IMR-90 (cell line): ENCODE measurements at regions not wholly inside any gene's neighbourhood (a gene's known extent, or its start where the extent isn't known, plus 50 kb on each side); places are given as distances from the start of the nearest gene placed in this dataset.

Experiments
- ATAC-seq: fragments of 200-7000 bp; cut with Tn5 transposase; 2 replicates; pipeline ENCODE4 v1.9.1; 2020; ENCODE audit warnings: low read depth, mild to moderate bottlenecking, moderate library complexity
- BruUV-seq: library from RNA; stranded (reverse); fragments of 400-500 nt; replicated peaks from 2 replicates; lab custom pipeline; 2021; lab: Mats Ljungman, UMichigan
- CTCF ChIA-PET: fragments of 300-600 bp; formaldehyde crosslinking; extraction: SDS; loops from one replicate; lab custom pipeline; 2021; ENCODE audit warnings: antibody characterized with exemption; lab: Yijun Ruan, JAX
- POLR2A ChIA-PET: fragments of 300-600 bp; sonication (Branson Sonifier 250); formaldehyde crosslinking; loops from one replicate; lab custom pipeline; 2022; ENCODE audit warnings: antibody characterized with exemption; ENCODE audit not compliant: unreplicated experiment; lab: Charles Lee
- DNase-seq: peaks from one replicate; pipeline ENCODE4 v3.0.0; 2013
- H2AFZ ChIP-seq: replicated peaks from 2 replicates; pipeline ENCODE3; 2013; ENCODE audit warnings: low read length, mild to moderate bottlenecking; ENCODE audit not compliant: poor library complexity
- H2AK5ac ChIP-seq: 2 replicates; pipeline ENCODE4 v1.6.1; 2013; ENCODE audit warnings: low read depth, low read length, inconsistent platforms
- H2AK9ac ChIP-seq: replicated peaks from 2 replicates; pipeline ENCODE3; 2013; ENCODE audit warnings: mild to moderate bottlenecking, low read depth, low read length, moderate library complexity; ENCODE audit not compliant: poor library complexity
- H2BK120ac ChIP-seq: 2 replicates; pipeline ENCODE4 v1.6.1; 2013; ENCODE audit warnings: low read depth, low read length, inconsistent platforms
- H2BK15ac ChIP-seq: 3 replicates; pipeline ENCODE4 v1.6.1; 2013; ENCODE audit warnings: low read depth, low read length, inconsistent platforms
- H2BK20ac ChIP-seq: 2 replicates; pipeline ENCODE4 v1.6.1; 2013; ENCODE audit warnings: low read depth, mild to moderate bottlenecking, inconsistent platforms, low read length, moderate library complexity
- H2BK5ac ChIP-seq: 2 replicates; pipeline ENCODE4 v1.6.1; 2013; ENCODE audit warnings: mild to moderate bottlenecking, low read depth, low read length, inconsistent platforms; ENCODE audit not compliant: poor library complexity, severe bottlenecking
- H3K14ac ChIP-seq: replicated peaks from 2 replicates; pipeline ENCODE4 v1.6.1; 2013; ENCODE audit warnings: low read depth, low read length, inconsistent platforms
- H3K18ac ChIP-seq: 2 replicates; pipeline ENCODE4 v1.6.1; 2013; ENCODE audit warnings: low read depth, low read length, control low read depth
- H3K23ac ChIP-seq: 2 replicates; pipeline ENCODE4 v1.6.1; 2013; ENCODE audit warnings: low read depth, low read length, inconsistent platforms
- H3K27ac ChIP-seq: 2 replicates; pipeline ENCODE4 v1.5.1; 2013; ENCODE audit warnings: mild to moderate bottlenecking, control low read depth, low read length; ENCODE audit not compliant: insufficient read depth
- H3K27me3 ChIP-seq: 2 replicates; pipeline ENCODE4 v1.6.1; 2013; ENCODE audit warnings: low read length; ENCODE audit not compliant: control insufficient read depth, insufficient read depth
- H3K36me3 ChIP-seq: 2 replicates; pipeline ENCODE4 v1.6.1; 2013; ENCODE audit warnings: low read length, mixed read lengths; ENCODE audit not compliant: control insufficient read depth, insufficient read depth
- H3K4ac ChIP-seq: 2 replicates; pipeline ENCODE4 v1.6.1; 2013; ENCODE audit warnings: low read depth, low read length, inconsistent platforms
- H3K4me1 ChIP-seq: 2 replicates; pipeline ENCODE4 v1.6.1; 2013; ENCODE audit warnings: low read length, mixed read lengths; ENCODE audit not compliant: control insufficient read depth, insufficient read depth
- H3K4me2 ChIP-seq: 2 replicates; pipeline ENCODE4 v1.6.1; 2013; ENCODE audit warnings: low read depth, mild to moderate bottlenecking, control low read depth, low read length, moderate library complexity
- H3K4me3 ChIP-seq: 2 replicates; pipeline ENCODE4 v1.5.1; 2013; ENCODE audit warnings: low read depth, mild to moderate bottlenecking, control low read depth, low read length, moderate library complexity; ENCODE audit not compliant: insufficient read depth
- H3K56ac ChIP-seq: 2 replicates; pipeline ENCODE4 v1.6.1; 2013; ENCODE audit warnings: low read length, inconsistent platforms; ENCODE audit not compliant: insufficient read depth; ENCODE audit errors: extremely low read depth
- H3K79me1 ChIP-seq, 2 experiments: 2 replicates each; pipeline ENCODE4 v1.6.1; 2013; ENCODE audit warnings: low read length in 2 of 2, inconsistent platforms in 1 of 2, low read depth in 1 of 2
- H3K9ac ChIP-seq: 2 replicates; pipeline ENCODE4 v1.6.1; 2013; ENCODE audit warnings: low read depth, low read length, control low read depth
- H3K9me1 ChIP-seq: 2 replicates; pipeline ENCODE4 v1.6.1; 2013; ENCODE audit warnings: low read length, inconsistent platforms; ENCODE audit not compliant: insufficient read depth
- H3K9me3 ChIP-seq: 2 replicates; pipeline ENCODE4 v1.6.1; 2013; ENCODE audit warnings: low read length; ENCODE audit not compliant: control insufficient read depth, insufficient read depth
- H4K20me1 ChIP-seq: 2 replicates; pipeline ENCODE4 v1.6.1; 2013; ENCODE audit warnings: low read length, inconsistent platforms; ENCODE audit not compliant: insufficient read depth
- H4K5ac ChIP-seq: 2 replicates; pipeline ENCODE4 v1.6.1; 2013; ENCODE audit warnings: mild to moderate bottlenecking, low read depth, low read length, control low read depth
- H4K8ac ChIP-seq, 2 experiments: 2 replicates each; pipeline ENCODE4 v1.6.1; 2013; ENCODE audit warnings: low read depth in 2 of 2, low read length in 2 of 2, control low read depth in 1 of 2, inconsistent platforms in 1 of 2
- H4K91ac ChIP-seq: 2 replicates; pipeline ENCODE4 v1.6.1; 2013; ENCODE audit warnings: low read depth, low read length, inconsistent platforms; ENCODE audit not compliant: insufficient read depth
- CHD1 ChIP-seq: IDR thresholded peaks from 2 replicates; pipeline ENCODE4 v1.6.1; 2012; ENCODE audit warnings: low read depth, low read length, improper control_type of control experiment
- SMC3 ChIP-seq: fragments of 150-350 bp; IDR thresholded peaks from 2 replicates; pipeline ENCODE4 v1.6.1; 2016; ENCODE audit warnings: low read depth, mild to moderate bottlenecking, antibody characterized with exemption, low read length, moderate library complexity
- WGBS, 2 experiments: methylation state at CpG; one replicate each; pipeline versions ENCODE4 v1.1.5 to v1.1.7; 2013; ENCODE audit warnings: missing lambda C conversion rate in 2 of 2; ENCODE audit not compliant: insufficient read length in 1 of 2; ENCODE audit errors: extremely low coverage in 2 of 2; 5-methylcytosine and 5-hydroxymethylcytosine counted together
- dilution Hi-C: fragments of 300-500 bp; cut with HindIII; formaldehyde crosslinking; loops from one replicate; pipeline ENCODE4 v1.14.3; 2018; ENCODE audit warnings: low sequenced_read_pairs; ENCODE audit not compliant: unreplicated experiment
- in situ Hi-C: fragments of 300-500 bp; cut with MboI; formaldehyde crosslinking; loops from 3 replicates; pipeline ENCODE4 v1.14.3; 2019; ENCODE audit warnings: low sequenced_read_pairs, inconsistent platforms, mixed read lengths
- intact Hi-C: fragments of 100-400 bp; cut with micrococcal nuclease; formaldehyde crosslinking; loops from 2 replicates; pipeline ENCODE4 v1.10.0; 2022
- TF ChIP-seq, protein P1 (sequence below): fragments of 150-350 bp; IDR thresholded peaks from 2 replicates; pipeline ENCODE4 v1.6.1; 2017; ENCODE audit warnings: mild to moderate bottlenecking, antibody characterized with exemption, low read length, low read depth

- H2BK20ac ChIP-seq: no peak overlapping the region
- ATAC-seq: no peak
- dilution Hi-C loops (no loop called here), intact Hi-C loops (no loop called here), in situ Hi-C loops (no loop called here)
- H2BK120ac ChIP-seq: no peak overlapping the region
- ChIA-PET CTCF (no interaction called here), POLR2A (no interaction called here)
- H4K5ac ChIP-seq: no peak overlapping the region
- H4K91ac ChIP-seq: no peak overlapping the region
- TF ChIP-seq, protein P1, sequence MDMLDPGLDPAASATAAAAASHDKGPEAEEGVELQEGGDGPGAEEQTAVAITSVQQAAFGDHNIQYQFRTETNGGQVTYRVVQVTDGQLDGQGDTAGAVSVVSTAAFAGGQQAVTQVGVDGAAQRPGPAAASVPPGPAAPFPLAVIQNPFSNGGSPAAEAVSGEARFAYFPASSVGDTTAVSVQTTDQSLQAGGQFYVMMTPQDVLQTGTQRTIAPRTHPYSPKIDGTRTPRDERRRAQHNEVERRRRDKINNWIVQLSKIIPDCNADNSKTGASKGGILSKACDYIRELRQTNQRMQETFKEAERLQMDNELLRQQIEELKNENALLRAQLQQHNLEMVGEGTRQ: no peak
- TF ChIP-seq CHD1 (no peak), SMC3 (no peak)
- no peaks in the 10 kb centered on the region for H3K9me3 ChIP-seq
- H3K36me3 ChIP-seq: no peaks in the 10 kb centered on the region
- H3K4me1 ChIP-seq: no peaks in the 10 kb centered on the region
- H4K8ac ChIP-seq: no peak overlapping the region
- H2AFZ ChIP-seq: no peak overlapping the region
- H3K4ac ChIP-seq: no peak overlapping the region
- H3K9me1 ChIP-seq: no peaks in the 10 kb centered on the region
- H3K79me1 ChIP-seq: no peaks in the 10 kb centered on the region
- no TSS peak for BruUV-seq
- no peak overlapping the region for H3K4me2 ChIP-seq
- no peak overlapping the region for H3K4me3 ChIP-seq
- WGBS, 2 experiments: no CpG with 5 or more reads among the region's 10 CpGs
- no peak overlapping the region for H3K9ac ChIP-seq
- no peaks in the 10 kb centered on the region for H4K20me1 ChIP-seq
- H2AK5ac ChIP-seq: no peak overlapping the region
- no peak for DNase-seq
- H3K18ac ChIP-seq: no peak overlapping the region
- H3K14ac ChIP-seq: no peak overlapping the region
- no peak overlapping the region for H3K56ac ChIP-seq
- no peak overlapping the region for H3K27ac ChIP-seq
- no peak overlapping the region for H2BK15ac ChIP-seq
- H2BK5ac ChIP-seq: no peak overlapping the region
- no peaks in the 10 kb centered on the region for H3K27me3 ChIP-seq
- no peak overlapping the region for H2AK9ac ChIP-seq
- no peak overlapping the region for H3K23ac ChIP-seq
These were observed 114.0 kb upstream of the GJB5 start for GRCh38 chr1:34640654-34641401.
